SK-N-MC (cell line): ENCODE measurements at regions not wholly inside any gene's neighbourhood (a gene's known extent, or its start where the extent isn't known, plus 50 kb on each side); places are given as distances from the start of the nearest gene placed in this dataset.

ENCODE experiments used
- EZH2 ChIP-seq: fragments of 200-600 bp; sonication (generic); IDR thresholded peaks from one replicate; pipeline ENCODE4 v1.6.1; 2017; ENCODE audit warnings: antibody characterized with exemption
- FOXP2 ChIP-seq: optimal IDR thresholded peaks from 2 replicates; pipeline ENCODE3; 2011; ENCODE audit warnings: mild to moderate bottlenecking, moderate library complexity; ENCODE audit not compliant: insufficient read depth; ENCODE audit errors: extremely low read length, control extremely low read depth
- POLR2AphosphoS5 ChIP-seq: IDR thresholded peaks from 2 replicates; pipeline ENCODE4 v1.6.1; 2012; ENCODE audit warnings: mild to moderate bottlenecking, low read depth, low read length, borderline replicate concordance

DNA sequence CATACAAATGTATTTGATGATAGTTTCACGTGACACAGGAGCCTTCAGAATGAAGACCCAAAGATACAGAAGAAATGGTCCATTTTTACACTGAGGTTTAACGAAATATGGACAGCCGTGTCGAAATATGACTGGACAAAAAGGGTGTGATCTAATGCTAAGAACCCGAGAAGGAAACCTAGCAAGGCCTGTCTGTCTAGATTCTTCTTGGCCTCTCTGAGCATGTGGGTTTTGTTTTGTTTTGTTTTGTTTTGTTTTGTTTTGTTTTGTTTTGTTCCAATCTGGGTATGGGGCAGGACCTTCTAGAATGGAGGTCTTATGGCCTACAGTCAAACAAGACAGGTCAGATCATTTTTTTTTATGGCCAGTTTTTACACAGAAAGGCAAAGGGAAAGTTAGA is 242.7 kb upstream of the STT3B start:
- no peak for TF ChIP-seq POLR2AphosphoS5
- no peak for TF ChIP-seq EZH2
- no peak for TF ChIP-seq FOXP2
